Testis (tissue), 2 donors: ENCODE measurements at regions not wholly inside any gene's neighbourhood (a gene's known extent, or its start where the extent isn't known, plus 50 kb on each side); places are given as distances from the start of the nearest gene placed in this dataset.

Experiments
- POLR2A ChIP-seq: fragments of 450-650 bp; IDR thresholded peaks from one replicate; pipeline ENCODE4 v1.6.1; 2017; ENCODE audit warnings: antibody characterized with exemption, mild to moderate bottlenecking, moderate library complexity
- TF ChIP-seq, protein P1 (sequence below), 3 experiments: fragments of 450-650 bp in 2 of 3; fragments of 200-600 bp in 1 of 3; sonication (generic) in 1 of 3; IDR thresholded peaks; one replicate each; pipeline ENCODE4 v1.5.1; 2016 to 2019; ENCODE audit warnings: antibody characterized with exemption in 3 of 3, mild to moderate bottlenecking in 2 of 3, moderate library complexity in 1 of 3

DNA sequence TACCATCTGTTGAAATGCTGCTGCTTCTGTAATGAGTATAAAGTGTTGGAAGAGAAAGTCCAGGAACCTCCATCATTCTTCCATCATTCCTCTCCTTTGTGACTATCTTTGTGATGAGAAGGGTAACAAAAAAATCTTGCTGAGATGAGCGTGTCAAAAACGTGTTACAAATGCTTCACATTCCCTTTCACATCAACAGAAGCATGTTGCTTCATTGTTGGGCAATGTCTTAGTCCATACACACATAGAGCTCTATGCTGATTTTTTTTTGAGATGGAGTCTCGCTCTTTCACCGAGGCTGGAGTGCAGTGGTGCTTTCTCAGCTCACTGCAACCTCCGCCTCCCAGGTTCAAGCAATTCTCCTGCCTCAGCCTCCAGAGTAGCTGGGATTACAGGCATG lies 114.1 kb upstream of the ESR1 start:
- TF ChIP-seq, protein P1, sequence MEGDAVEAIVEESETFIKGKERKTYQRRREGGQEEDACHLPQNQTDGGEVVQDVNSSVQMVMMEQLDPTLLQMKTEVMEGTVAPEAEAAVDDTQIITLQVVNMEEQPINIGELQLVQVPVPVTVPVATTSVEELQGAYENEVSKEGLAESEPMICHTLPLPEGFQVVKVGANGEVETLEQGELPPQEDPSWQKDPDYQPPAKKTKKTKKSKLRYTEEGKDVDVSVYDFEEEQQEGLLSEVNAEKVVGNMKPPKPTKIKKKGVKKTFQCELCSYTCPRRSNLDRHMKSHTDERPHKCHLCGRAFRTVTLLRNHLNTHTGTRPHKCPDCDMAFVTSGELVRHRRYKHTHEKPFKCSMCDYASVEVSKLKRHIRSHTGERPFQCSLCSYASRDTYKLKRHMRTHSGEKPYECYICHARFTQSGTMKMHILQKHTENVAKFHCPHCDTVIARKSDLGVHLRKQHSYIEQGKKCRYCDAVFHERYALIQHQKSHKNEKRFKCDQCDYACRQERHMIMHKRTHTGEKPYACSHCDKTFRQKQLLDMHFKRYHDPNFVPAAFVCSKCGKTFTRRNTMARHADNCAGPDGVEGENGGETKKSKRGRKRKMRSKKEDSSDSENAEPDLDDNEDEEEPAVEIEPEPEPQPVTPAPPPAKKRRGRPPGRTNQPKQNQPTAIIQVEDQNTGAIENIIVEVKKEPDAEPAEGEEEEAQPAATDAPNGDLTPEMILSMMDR (IDR thresholded peaks at IDR 0.05) = no peak
- TF ChIP-seq POLR2A = no peak
